ENCODE measurements at regions not wholly inside any gene's neighbourhood (a gene's known extent, or its start where the extent isn't known, plus 50 kb on each side); places are given as distances from the start of the nearest gene placed in this dataset.
A peak's percentile ranks its signal among the peaks of the same experiment; 100 is the strongest.

DNA sequence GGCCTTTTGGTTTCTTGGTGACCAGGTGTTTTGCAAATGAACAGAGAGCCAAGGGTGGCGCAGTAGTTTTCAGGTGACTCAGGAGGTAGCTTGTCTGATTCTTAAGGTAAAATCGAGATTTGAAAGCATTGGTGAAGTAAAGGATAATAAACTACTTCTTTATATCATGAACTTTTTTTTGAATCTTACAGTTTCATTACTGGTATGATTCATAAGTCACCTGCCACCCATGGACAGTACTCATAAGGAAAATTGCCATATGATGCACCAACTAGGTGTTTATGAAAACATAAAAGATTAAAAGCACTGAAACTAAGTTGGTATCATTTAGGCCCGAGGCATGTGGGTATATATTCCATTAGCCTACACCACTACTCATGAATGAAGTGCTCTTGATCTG is 84.1 kb upstream of the MGAT5 start:
- no peak overlapping the region for H2AFZ ChIP-seq (replicated peaks; ENCODE audit: low read length, poor library complexity)
- in situ Hi-C loops (cut with MboI; ENCODE audit: low sequenced_read_pairs) = no loop called here
- intact Hi-C loops (cut with micrococcal nuclease) = no loop called here
- no peak overlapping the region for H2BK15ac ChIP-seq (ENCODE audit: low read depth, low read length)
- no peaks in the 10 kb centered on the region for H3K9me3 ChIP-seq (ENCODE audit: control insufficient read depth, insufficient read depth, low read length)
- ChIA-PET POLR2A (ENCODE audit: unreplicated experiment) (no interaction called here), CTCF (no interaction called here)
- no peak overlapping the region for H2BK5ac ChIP-seq (ENCODE audit: low read depth, low read length, poor library complexity, severe bottlenecking)
- H3K18ac ChIP-seq (ENCODE audit: low read depth, low read length) = no peak overlapping the region
- no TSS peak for BruUV-seq (replicated peaks)
- no peak overlapping the region for H3K4me2 ChIP-seq (ENCODE audit: low read depth, low read length)
- DNase-seq (no peak), ATAC-seq (ENCODE audit: low read depth) (peak; percentile 9)
- peaks cover 6% of the 10 kb centered on the region; the same call in 1 of the 2 replicates for H3K4me1 ChIP-seq (ENCODE audit: control insufficient read depth, insufficient read depth, low read length)
- no peak overlapping the region for H4K91ac ChIP-seq (ENCODE audit: insufficient read depth, low read depth, low read length)
- H3K56ac ChIP-seq (ENCODE audit: extremely low read depth, insufficient read depth, low read length) = no peak overlapping the region
- H3K9ac ChIP-seq (ENCODE audit: low read depth, low read length) = no peak overlapping the region
- H3K23ac ChIP-seq (ENCODE audit: low read depth, low read length) = peak overlapping the region; percentile 56; the same call in 1 of the 2 replicates
- no peak overlapping the region for H3K14ac ChIP-seq (replicated peaks; ENCODE audit: low read depth, low read length)
- no CpG with 5 or more reads among the region's 3 CpGs for WGBS, 2 experiments (ENCODE audit: extremely low coverage in 2 of 2, insufficient read length in 1 of 2)
- no peak overlapping the region for H2BK20ac ChIP-seq (ENCODE audit: low read depth, low read length)
- no peak overlapping the region for H2AK9ac ChIP-seq (replicated peaks; ENCODE audit: low read depth, low read length, poor library complexity)
- no peak overlapping the region for H4K5ac ChIP-seq (ENCODE audit: low read depth, low read length)
- H4K8ac ChIP-seq (ENCODE audit: low read depth in 2 of 2, low read length in 2 of 2) = no peak overlapping the region
- no peak overlapping the region for H3K27ac ChIP-seq (ENCODE audit: insufficient read depth, low read length)
- H3K4ac ChIP-seq (ENCODE audit: low read depth, low read length) = no peak overlapping the region
- peaks cover 47 to 86% of the 10 kb centered on the region in 2 experiments for H3K79me1 ChIP-seq (ENCODE audit: low read depth in 1 of 2, low read length in 2 of 2)
- H4K20me1 ChIP-seq (ENCODE audit: insufficient read depth, low read length) = peaks cover 70% of the 10 kb centered on the region
- no peak overlapping the region for H2AK5ac ChIP-seq (ENCODE audit: low read depth, low read length)
- H3K27me3 ChIP-seq (ENCODE audit: control insufficient read depth, insufficient read depth, low read length) = no peaks in the 10 kb centered on the region
- no peak overlapping the region for H3K4me3 ChIP-seq (ENCODE audit: insufficient read depth, low read depth, low read length)
- no peak overlapping the region for H2BK120ac ChIP-seq (ENCODE audit: low read depth, low read length)
- peaks cover 2% of the 10 kb centered on the region for H3K9me1 ChIP-seq (ENCODE audit: insufficient read depth, low read length)
- dilution Hi-C loops (cut with HindIII; ENCODE audit: low sequenced_read_pairs, unreplicated experiment) = no loop called here
- H3K36me3 ChIP-seq (ENCODE audit: control insufficient read depth, insufficient read depth, low read length) = no peaks in the 10 kb centered on the region; the same call in 1 of the 2 replicates
- TF ChIP-seq MXI1 (IDR thresholded peaks at IDR 0.05; ENCODE audit: borderline replicate concordance, low read depth, low read length) = no peak
- TF ChIP-seq POLR2A (IDR thresholded peaks at IDR 0.05; ENCODE audit: low read depth, low read length) = no peak
- no peak for TF ChIP-seq RAD21 (IDR thresholded peaks at IDR 0.05; ENCODE audit: low read length)
- TF ChIP-seq RCOR1 (IDR thresholded peaks at IDR 0.05; ENCODE audit: insufficient replicate concordance, low read length) = no peak
- TF ChIP-seq SMC3 (IDR thresholded peaks at IDR 0.05; ENCODE audit: low read depth, low read length) = no peak
- no peak for TF ChIP-seq RFX5 (IDR thresholded peaks at IDR 0.05; ENCODE audit: low read depth, low read length)
- TF ChIP-seq CTCF (conservative IDR thresholded peaks at IDR 0.05; ENCODE audit: low read depth, low read length) = no peak
- no peak for TF ChIP-seq CEBPB (IDR thresholded peaks at IDR 0.05; ENCODE audit: low read depth, low read length)
- no peak for TF ChIP-seq NFE2L2 (IDR thresholded peaks at IDR 0.05; ENCODE audit: low read depth, low read length)
- TF ChIP-seq CHD1 (IDR thresholded peaks at IDR 0.05; ENCODE audit: low read depth, low read length) = no peak
- TF ChIP-seq, protein P1, sequence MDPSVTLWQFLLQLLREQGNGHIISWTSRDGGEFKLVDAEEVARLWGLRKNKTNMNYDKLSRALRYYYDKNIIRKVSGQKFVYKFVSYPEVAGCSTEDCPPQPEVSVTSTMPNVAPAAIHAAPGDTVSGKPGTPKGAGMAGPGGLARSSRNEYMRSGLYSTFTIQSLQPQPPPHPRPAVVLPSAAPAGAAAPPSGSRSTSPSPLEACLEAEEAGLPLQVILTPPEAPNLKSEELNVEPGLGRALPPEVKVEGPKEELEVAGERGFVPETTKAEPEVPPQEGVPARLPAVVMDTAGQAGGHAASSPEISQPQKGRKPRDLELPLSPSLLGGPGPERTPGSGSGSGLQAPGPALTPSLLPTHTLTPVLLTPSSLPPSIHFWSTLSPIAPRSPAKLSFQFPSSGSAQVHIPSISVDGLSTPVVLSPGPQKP (IDR thresholded peaks at IDR 0.05; ENCODE audit: borderline replicate concordance, low read depth, low read length) = no peak
- no peak for TF ChIP-seq MAZ (IDR thresholded peaks at IDR 0.05; ENCODE audit: borderline replicate concordance, low read depth, low read length)
- no peak for TF ChIP-seq BHLHE40 (IDR thresholded peaks at IDR 0.05; ENCODE audit: low read depth, low read length)
- TF ChIP-seq FOS (IDR thresholded peaks at IDR 0.05; ENCODE audit: low read depth, low read length) = no peak
